ENCODE measurements at regions not wholly inside any gene's neighbourhood (a gene's known extent, or its start where the extent isn't known, plus 50 kb on each side); places are given as distances from the start of the nearest gene placed in this dataset.

- no peak overlapping the region for H3K9ac ChIP-seq (ENCODE audit: low read length)
- no peaks in the 10 kb centered on the region for H3K4me1 ChIP-seq (ENCODE audit: low read length)
- no peaks in the 10 kb centered on the region for H3K79me2 ChIP-seq (ENCODE audit: low read length)
- DNase-seq, result no peak
- H2AFZ ChIP-seq (ENCODE audit: low read length), result no peak overlapping the region
- no peak overlapping the region for H3K4me2 ChIP-seq (ENCODE audit: low read depth, low read length, poor library complexity, severe bottlenecking)
- no peaks in the 10 kb centered on the region for H3K9me3 ChIP-seq (ENCODE audit: low read length)
- no peak overlapping the region for H3K27ac ChIP-seq (ENCODE audit: low read length)
- H3K36me3 ChIP-seq (ENCODE audit: insufficient read depth, low read length), result no peaks in the 10 kb centered on the region
- no peaks in the 10 kb centered on the region for H3K9me2 ChIP-seq (replicated peaks; ENCODE audit: insufficient read depth, low read length)
- H3K4me3 ChIP-seq (ENCODE audit: low read length), result no peak overlapping the region
- no peaks in the 10 kb centered on the region for H4K20me1 ChIP-seq (ENCODE audit: insufficient read depth, low read depth, low read length)
- no peaks in the 10 kb centered on the region for H3K27me3 ChIP-seq (ENCODE audit: low read length)
Measured at GRCh38 chr20:24384865-24385264, 84.6 kb upstream of the SYNDIG1 start.

- H3K27me3 ChIP-seq (ENCODE audit: low read length), result no peaks in the 10 kb centered on the region
- H3K9ac ChIP-seq (ENCODE audit: low read length), result no peak overlapping the region
- H3K27ac ChIP-seq (ENCODE audit: low read length), result no peak overlapping the region
- H2AFZ ChIP-seq (ENCODE audit: low read length), result no peak overlapping the region
- H4K20me1 ChIP-seq (ENCODE audit: insufficient read depth, low read depth, low read length), result no peaks in the 10 kb centered on the region
- H3K79me2 ChIP-seq (ENCODE audit: low read length), result no peaks in the 10 kb centered on the region
- no peak for DNase-seq
- H3K9me2 ChIP-seq (replicated peaks; ENCODE audit: insufficient read depth, low read length), result no peaks in the 10 kb centered on the region
- no peak overlapping the region for H3K4me3 ChIP-seq (ENCODE audit: low read length)
- H3K9me3 ChIP-seq (ENCODE audit: low read length), result no peaks in the 10 kb centered on the region
- H3K4me2 ChIP-seq (ENCODE audit: low read depth, low read length, poor library complexity, severe bottlenecking), result no peak overlapping the region
- H3K4me1 ChIP-seq (ENCODE audit: low read length), result no peaks in the 10 kb centered on the region
- H3K36me3 ChIP-seq (ENCODE audit: insufficient read depth, low read length), result no peaks in the 10 kb centered on the region
Measured at GRCh38 chr20:24382743-24383142, 86.7 kb upstream of the SYNDIG1 start.

- H3K9me3 ChIP-seq (ENCODE audit: low read length), result no peaks in the 10 kb centered on the region
Measured at GRCh38 chr20:24382331-24382730, 87.1 kb upstream of the SYNDIG1 start.

GRCh38 chr20:24381886-24382285, 87.5 kb upstream of the SYNDIG1 start:
- H3K27me3 ChIP-seq (ENCODE audit: low read length), result no peaks in the 10 kb centered on the region
- no peaks in the 10 kb centered on the region for H3K9me2 ChIP-seq (replicated peaks; ENCODE audit: insufficient read depth, low read length)
- no peak overlapping the region for H2AFZ ChIP-seq (ENCODE audit: low read length)
- no peaks in the 10 kb centered on the region for H3K4me1 ChIP-seq (ENCODE audit: low read length)
- H3K36me3 ChIP-seq (ENCODE audit: insufficient read depth, low read length), result no peaks in the 10 kb centered on the region
- H3K79me2 ChIP-seq (ENCODE audit: low read length), result no peaks in the 10 kb centered on the region
- H4K20me1 ChIP-seq (ENCODE audit: insufficient read depth, low read depth, low read length), result no peaks in the 10 kb centered on the region
- H3K9ac ChIP-seq (ENCODE audit: low read length), result no peak overlapping the region
- DNase-seq, result no peak
- no peak overlapping the region for H3K4me2 ChIP-seq (ENCODE audit: low read depth, low read length, poor library complexity, severe bottlenecking)
- H3K27ac ChIP-seq (ENCODE audit: low read length), result no peak overlapping the region
- H3K9me3 ChIP-seq (ENCODE audit: low read length), result no peaks in the 10 kb centered on the region
- H3K4me3 ChIP-seq (ENCODE audit: low read length), result no peak overlapping the region

More at GRCh38 chr20:24382331-24382730, 87.1 kb upstream of the SYNDIG1 start:
- Histone ChIP-seq H4K20me1 (ENCODE audit: insufficient read depth, low read depth, low read length) (no peaks in the 10 kb centered on the region), H3K27me3 (ENCODE audit: low read length) (no peaks in the 10 kb centered on the region), H2AFZ (ENCODE audit: low read length) (no peak overlapping the region), H3K27ac (ENCODE audit: low read length) (no peak overlapping the region), H3K36me3 (ENCODE audit: insufficient read depth, low read length) (no peaks in the 10 kb centered on the region), H3K9me2 (replicated peaks; ENCODE audit: insufficient read depth, low read length) (no peaks in the 10 kb centered on the region), H3K4me1 (ENCODE audit: low read length) (no peaks in the 10 kb centered on the region), H3K9ac (ENCODE audit: low read length) (no peak overlapping the region), H3K79me2 (ENCODE audit: low read length) (no peaks in the 10 kb centered on the region), H3K4me3 (ENCODE audit: low read length) (no peak overlapping the region), H3K4me2 (ENCODE audit: low read depth, low read length, poor library complexity, severe bottlenecking) (no peak overlapping the region)
- no peak for DNase-seq

DNA sequence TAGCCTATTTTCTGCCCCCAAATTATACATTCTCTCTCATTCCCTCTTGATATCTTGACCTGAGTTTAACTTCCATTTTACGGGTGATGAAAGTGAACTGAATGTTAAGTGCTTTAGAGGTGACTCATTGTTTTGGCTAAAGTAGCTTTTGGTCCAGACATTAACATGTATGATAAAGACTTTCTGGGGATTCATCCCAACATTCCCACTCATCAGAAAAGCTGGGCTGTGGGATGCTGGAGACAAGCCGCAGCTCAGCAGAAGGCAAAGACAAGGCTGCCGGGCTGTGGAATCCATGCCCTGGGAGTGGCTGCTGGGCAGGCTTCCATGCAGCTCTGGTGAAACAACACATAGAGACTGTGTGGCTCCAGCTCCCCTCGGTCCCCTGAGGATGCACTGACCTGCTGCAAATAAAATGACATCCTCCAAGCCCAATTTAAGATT, 89.9 kb upstream of the SYNDIG1 start:
- Histone ChIP-seq H3K9me3 (ENCODE audit: low read length) (no peaks in the 10 kb centered on the region), H3K36me3 (ENCODE audit: insufficient read depth, low read length) (no peaks in the 10 kb centered on the region)

DNA sequence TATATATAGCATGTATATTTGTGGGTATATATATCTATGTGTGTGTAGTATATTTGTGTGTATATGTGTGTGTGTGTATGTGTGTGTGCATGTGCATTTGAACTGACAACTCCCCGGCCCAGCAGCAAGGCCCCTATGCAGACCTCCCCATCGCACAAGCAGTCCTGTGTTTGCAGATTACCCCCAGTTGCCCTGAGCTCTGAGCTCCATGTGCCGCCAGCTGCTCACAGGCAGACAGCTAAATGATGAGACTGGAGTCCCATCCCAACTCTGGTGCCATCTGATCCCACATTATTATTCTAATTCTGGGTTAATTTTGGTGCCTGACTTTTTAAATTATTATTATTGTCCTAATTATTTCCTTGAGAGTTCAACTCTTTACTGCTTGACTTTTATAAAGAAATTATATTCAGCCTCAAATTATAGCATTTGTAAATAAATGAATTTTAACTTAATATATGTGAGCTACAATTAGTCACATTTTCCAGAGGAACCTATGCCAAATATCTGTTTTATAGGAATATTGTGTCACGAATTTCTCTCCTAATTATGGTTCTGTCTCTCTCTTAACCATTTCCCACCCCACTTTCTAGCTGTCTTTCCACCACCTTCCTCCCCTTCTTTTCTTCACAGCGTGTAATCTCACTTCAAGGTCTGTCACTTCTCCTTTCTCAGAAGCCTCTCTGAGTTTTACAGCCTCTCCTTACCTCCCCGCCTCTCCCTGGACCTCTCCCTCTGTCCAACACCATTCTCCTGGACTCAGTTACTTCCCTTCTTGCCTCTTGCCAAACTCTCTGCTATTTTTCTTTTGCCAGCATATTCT, 90.6 kb upstream of the SYNDIG1 start:
- Histone ChIP-seq H3K4me3 (ENCODE audit: low read length) (no peak overlapping the region), H3K9ac (ENCODE audit: low read length) (no peak overlapping the region), H3K36me3 (ENCODE audit: insufficient read depth, low read length) (no peaks in the 10 kb centered on the region), H3K4me2 (ENCODE audit: low read depth, low read length, poor library complexity, severe bottlenecking) (no peak overlapping the region), H3K79me2 (ENCODE audit: low read length) (no peaks in the 10 kb centered on the region), H4K20me1 (ENCODE audit: insufficient read depth, low read depth, low read length) (no peaks in the 10 kb centered on the region), H3K4me1 (ENCODE audit: low read length) (no peaks in the 10 kb centered on the region), H3K9me3 (ENCODE audit: low read length) (no peaks in the 10 kb centered on the region), H2AFZ (ENCODE audit: low read length) (no peak overlapping the region), H3K9me2 (replicated peaks; ENCODE audit: insufficient read depth, low read length) (no peaks in the 10 kb centered on the region), H3K27ac (ENCODE audit: low read length) (no peak overlapping the region), H3K27me3 (ENCODE audit: low read length) (no peaks in the 10 kb centered on the region)
- no peak for DNase-seq

More for the DNA sequence above, 89.9 kb upstream of the SYNDIG1 start:
- Histone ChIP-seq H3K4me2 (ENCODE audit: low read depth, low read length, poor library complexity, severe bottlenecking) (no peak overlapping the region), H3K79me2 (ENCODE audit: low read length) (no peaks in the 10 kb centered on the region), H3K27ac (ENCODE audit: low read length) (no peak overlapping the region), H3K4me3 (ENCODE audit: low read length) (no peak overlapping the region), H3K4me1 (ENCODE audit: low read length) (no peaks in the 10 kb centered on the region), H3K9me2 (replicated peaks; ENCODE audit: insufficient read depth, low read length) (no peaks in the 10 kb centered on the region), H2AFZ (ENCODE audit: low read length) (no peak overlapping the region), H3K27me3 (ENCODE audit: low read length) (no peaks in the 10 kb centered on the region), H4K20me1 (ENCODE audit: insufficient read depth, low read depth, low read length) (no peaks in the 10 kb centered on the region), H3K9ac (ENCODE audit: low read length) (no peak overlapping the region)
- DNase-seq, result no peak

- Histone ChIP-seq H3K4me3 (ENCODE audit: low read length) (no peak overlapping the region), H3K9me2 (replicated peaks; ENCODE audit: insufficient read depth, low read length) (no peaks in the 10 kb centered on the region)
Measured at GRCh38 chr20:24376311-24377099, 92.9 kb upstream of the SYNDIG1 start.

GRCh38 chr20:24373372-24373771, 96.1 kb upstream of the SYNDIG1 start:
- Histone ChIP-seq H3K4me1 (ENCODE audit: low read length) (no peaks in the 10 kb centered on the region), H3K79me2 (ENCODE audit: low read length) (no peaks in the 10 kb centered on the region), H3K36me3 (ENCODE audit: insufficient read depth, low read length) (no peaks in the 10 kb centered on the region), H3K27ac (ENCODE audit: low read length) (no peak overlapping the region), H3K9me2 (replicated peaks; ENCODE audit: insufficient read depth, low read length) (no peaks in the 10 kb centered on the region), H3K4me3 (ENCODE audit: low read length) (no peak overlapping the region), H4K20me1 (ENCODE audit: insufficient read depth, low read depth, low read length) (no peaks in the 10 kb centered on the region), H3K27me3 (ENCODE audit: low read length) (no peaks in the 10 kb centered on the region), H3K4me2 (ENCODE audit: low read depth, low read length, poor library complexity, severe bottlenecking) (no peak overlapping the region), H3K9me3 (ENCODE audit: low read length) (no peaks in the 10 kb centered on the region), H3K9ac (ENCODE audit: low read length) (no peak overlapping the region), H2AFZ (ENCODE audit: low read length) (no peak overlapping the region)
- DNase-seq, result no peak

More at GRCh38 chr20:24376311-24377099, 92.9 kb upstream of the SYNDIG1 start:
- Histone ChIP-seq H3K27me3 (ENCODE audit: low read length) (no peaks in the 10 kb centered on the region), H3K4me2 (ENCODE audit: low read depth, low read length, poor library complexity, severe bottlenecking) (no peak overlapping the region), H3K36me3 (ENCODE audit: insufficient read depth, low read length) (no peaks in the 10 kb centered on the region), H3K79me2 (ENCODE audit: low read length) (no peaks in the 10 kb centered on the region), H2AFZ (ENCODE audit: low read length) (no peak overlapping the region), H3K9ac (ENCODE audit: low read length) (no peak overlapping the region), H4K20me1 (ENCODE audit: insufficient read depth, low read depth, low read length) (no peaks in the 10 kb centered on the region), H3K27ac (ENCODE audit: low read length) (no peak overlapping the region), H3K9me3 (ENCODE audit: low read length) (no peaks in the 10 kb centered on the region), H3K4me1 (ENCODE audit: low read length) (no peaks in the 10 kb centered on the region)
- no peak for DNase-seq
